Stimulated activated CD8-positive, alpha-beta memory T cell treated with anti-CD3 and anti-CD28 coated beads, Interleukin-7, amount 100 ng/mL, for 1 hour (primary cell): ENCODE measurements at regions not wholly inside any gene's neighbourhood (a gene's known extent, or its start where the extent isn't known, plus 50 kb on each side); places are given as distances from the start of the nearest gene placed in this dataset.
"Not testable (repeated sequence)": the region's sequence is repeated elsewhere in the genome, so short reads cannot be mapped to it uniquely, and the experiment has no call there.

Experiments used
- DNase-seq, 2 donors: peaks; one replicate each; pipeline ENCODE4 v3.0.0-alpha.2; 2020; ENCODE audit warnings: low read depth in 2 of 2

DNA sequence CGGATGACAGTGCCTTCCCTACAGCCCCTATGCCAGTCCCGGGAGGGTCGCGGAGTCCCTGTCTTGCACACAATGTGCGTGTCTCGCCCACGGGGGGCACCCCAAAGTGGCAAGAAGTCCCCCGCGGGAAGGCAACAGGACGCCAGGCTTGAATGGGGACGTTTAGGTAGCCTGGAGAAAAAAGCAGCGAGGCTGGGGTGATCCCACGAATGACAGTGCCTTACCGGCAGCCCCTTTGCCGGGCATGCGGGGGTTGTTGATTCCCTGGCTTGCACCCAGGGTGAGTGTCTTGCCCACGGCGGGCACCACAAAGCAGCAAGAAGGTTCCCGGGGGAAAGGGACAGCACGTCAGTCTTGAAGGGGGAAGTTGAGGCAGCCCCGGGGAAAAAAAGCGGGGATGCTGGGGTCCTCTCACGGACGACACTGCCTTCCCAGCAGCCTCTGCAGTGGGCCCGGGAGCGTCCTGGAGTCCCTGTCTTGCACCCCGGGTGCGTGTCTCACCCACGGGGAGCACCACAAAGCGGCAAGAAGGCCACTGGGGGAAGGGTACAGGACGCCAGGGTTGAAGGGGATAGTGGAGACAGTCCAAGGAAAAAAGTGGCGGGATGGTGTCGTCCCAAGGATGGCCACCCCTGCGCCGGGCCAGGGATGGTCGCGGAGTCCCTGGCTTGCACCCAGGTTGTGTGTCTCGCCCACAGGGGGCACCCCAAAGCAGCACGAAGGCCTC is 156.8 kb upstream of the ALG10B start:
- no peak for DNase-seq

- DNase-seq: no peak
These were observed 156.1 kb upstream of the ALG10B start for GRCh38 chr12:38160318-38161122.

DNA sequence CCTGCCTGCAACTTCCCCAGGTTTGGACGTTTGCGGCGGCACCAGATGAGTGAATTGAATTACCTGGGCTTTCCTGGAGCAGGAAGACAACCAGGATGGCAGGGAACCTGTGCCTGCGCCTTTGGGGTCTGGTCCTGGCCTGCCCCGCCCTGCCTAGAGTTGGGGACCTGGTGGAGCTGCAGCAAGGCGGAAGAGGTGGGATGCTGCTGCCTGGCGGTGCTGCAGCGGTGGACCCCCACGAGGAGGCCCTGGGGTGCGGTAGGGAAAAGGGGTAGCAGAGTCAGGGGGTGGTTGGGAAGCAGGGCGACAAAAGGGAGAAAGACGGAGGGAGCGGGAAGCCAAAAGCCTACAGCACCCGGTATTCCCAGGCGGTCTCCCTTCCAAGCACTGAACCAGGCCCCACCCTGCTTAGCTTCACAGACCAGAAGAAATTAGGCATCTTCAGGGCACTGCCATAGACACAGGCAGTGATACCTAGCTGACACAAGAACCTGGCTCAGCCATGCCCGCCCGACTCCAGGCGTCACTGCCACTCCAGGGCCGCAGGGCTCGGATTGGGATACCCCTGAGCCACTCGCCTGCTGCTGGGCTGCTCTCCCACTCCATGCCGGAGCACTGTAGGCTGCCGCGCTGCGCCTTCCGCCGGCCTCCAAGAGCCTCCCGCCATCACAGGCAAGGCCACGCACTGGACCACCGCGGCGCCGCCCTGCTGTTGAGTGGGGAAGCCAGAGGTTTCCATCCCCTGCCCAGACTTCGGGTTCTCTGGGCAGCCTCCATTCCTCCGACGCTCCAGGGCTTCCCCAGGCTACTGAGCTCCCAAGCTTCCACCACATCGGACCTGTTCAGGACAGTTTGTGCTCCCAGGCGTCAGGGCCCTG is 155.2 kb upstream of the ALG10B start:
- DNase-seq: no peak

- no peak for DNase-seq
These were observed 154.6 kb upstream of the ALG10B start for GRCh38 chr12:38162013-38162412.

DNA sequence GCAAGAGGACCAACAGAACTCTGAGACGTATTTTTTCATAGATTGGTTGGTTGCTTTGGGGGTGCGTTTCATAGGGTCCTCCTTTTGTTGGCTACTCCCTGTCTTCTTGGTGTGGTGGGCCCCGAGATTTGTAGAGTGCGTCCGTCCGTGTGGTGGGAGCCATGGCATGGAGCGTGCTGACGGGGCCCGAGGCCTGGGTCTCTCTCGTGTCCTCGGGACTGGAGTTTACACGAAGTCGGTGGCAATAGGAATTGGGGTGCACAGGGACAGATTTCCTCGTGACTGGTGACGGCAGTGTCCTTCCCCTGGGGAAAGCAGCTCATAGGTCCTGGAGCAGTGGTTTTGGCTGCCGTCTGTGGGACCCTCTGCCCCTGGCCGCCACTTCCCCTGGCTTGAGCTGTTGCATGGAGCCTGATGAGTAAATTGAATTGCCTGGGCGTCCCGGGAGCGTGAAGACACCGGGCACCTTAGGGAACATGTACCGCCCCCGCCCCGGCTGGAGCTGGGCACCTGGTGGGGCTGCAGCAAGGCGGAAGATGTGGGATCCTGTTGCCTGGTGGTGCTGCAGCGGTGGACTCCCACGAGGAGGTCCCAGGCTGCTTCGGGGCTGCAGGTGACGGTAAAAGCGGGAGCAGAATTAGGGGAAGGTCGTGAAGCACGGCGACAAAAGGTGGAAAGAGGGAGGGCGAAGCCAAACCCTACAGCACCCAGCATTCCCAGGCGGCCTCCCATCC is 153.7 kb upstream of the ALG10B start:
- DNase-seq: no peak

DNA sequence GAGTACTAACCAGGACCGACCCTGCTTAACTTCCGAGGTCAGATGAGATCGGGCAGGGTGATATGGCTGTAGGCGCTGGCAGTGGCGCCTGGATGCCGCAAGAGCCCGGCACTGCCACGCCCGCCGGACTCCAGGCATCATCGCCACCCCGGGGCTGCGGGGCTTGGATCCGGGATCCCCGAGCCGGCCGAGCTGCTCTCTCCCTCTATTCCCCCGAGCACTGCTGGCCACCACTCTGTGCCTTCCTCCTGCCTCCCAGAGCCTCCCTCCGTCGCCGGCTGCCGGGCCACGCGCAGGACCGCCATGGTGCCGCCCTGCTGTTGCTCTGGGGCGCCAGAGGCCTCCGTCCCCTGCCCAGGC is 153.2 kb upstream of the ALG10B start:
- no peak for DNase-seq

DNA sequence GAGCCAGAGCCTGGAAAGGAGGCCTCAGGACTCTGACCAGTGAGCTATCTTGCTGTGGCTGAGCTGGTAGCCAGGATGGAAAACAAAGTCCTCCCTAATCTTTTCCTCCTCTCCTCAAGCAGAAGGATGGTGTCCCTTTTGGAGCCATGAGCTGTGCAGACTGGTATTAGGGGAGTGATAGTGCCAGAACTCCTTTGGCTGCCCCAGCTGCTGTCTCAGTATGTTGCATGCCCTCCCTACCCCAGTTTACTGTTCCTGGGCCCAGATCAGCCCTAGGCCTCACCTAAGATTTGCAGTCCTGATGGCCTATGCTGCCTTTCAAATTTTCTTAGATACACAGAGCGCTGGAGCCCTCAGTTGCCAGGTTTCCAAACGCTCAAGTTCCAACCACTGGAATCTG is 150.3 kb upstream of the ALG10B start:
- no peak for DNase-seq

- DNase-seq: no peak
These were observed 141.0 kb upstream of the ALG10B start for GRCh38 chr12:38175538-38175937.

- DNase-seq: not testable (repeated sequence)
These were observed 133.0 kb upstream of the ALG10B start for GRCh38 chr12:38183617-38184016.

GRCh38 chr12:38197286-38197685 is 119.3 kb upstream of the ALG10B start:
- DNase-seq: not testable (repeated sequence)

GRCh38 chr12:38201461-38202276 is 114.9 kb upstream of the ALG10B start:
- no peak for DNase-seq

- DNase-seq: no peak
These were observed 111.7 kb upstream of the ALG10B start for GRCh38 chr12:38204831-38205230.

GRCh38 chr12:38222011-38222410 is 94.6 kb upstream of the ALG10B start:
- no peak for DNase-seq

GRCh38 chr12:38238328-38238727 is 78.2 kb upstream of the ALG10B start:
- not testable (repeated sequence) for DNase-seq

DNA sequence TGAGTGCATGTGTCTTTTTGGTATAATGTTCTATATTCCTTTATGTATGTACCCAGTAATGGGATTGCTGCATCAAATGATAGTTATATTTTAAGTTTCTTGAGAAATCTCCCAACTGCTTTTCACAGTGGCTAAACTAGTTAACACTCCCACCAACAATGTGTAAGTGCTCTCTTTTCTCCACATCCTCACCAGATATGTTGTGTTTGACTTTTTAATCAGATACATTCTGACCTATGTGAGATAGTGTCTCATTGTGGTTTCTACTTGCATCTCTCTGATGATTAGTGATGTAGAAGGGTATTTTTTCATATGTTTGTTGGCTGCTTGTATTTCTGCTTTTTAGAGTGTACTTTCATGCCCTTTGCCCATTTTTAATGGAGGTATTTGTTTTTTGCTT is 62.8 kb upstream of the ALG10B start:
- DNase-seq: no peak

DNA sequence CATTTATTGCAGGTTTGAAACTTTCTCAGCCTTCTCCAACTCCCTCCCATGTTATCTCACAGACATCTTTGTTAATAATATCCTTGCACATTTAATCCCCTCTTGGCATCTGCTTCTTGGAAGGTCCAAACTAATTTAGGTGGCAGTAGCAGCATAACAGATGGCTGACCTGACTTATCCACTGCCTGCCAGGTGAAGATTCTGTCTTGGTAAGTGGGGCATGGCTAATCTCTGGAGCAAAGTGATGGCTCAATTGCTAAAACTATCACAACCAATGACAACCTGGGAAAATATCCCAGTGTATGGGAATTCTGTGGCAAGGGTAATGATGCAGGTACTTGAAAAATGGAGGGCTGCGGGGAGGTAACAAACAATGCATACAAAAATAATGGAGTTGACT is 58.2 kb upstream of the ALG10B start:
- no peak for DNase-seq
